ENCODE measurements at regions not wholly inside any gene's neighbourhood (a gene's known extent, or its start where the extent isn't known, plus 50 kb on each side); places are given as distances from the start of the nearest gene placed in this dataset.

- Histone ChIP-seq H3K9me3 (ENCODE audit: insufficient read depth, low read depth, low read length) (no peaks in the 10 kb centered on the region), H4K20me1 (ENCODE audit: insufficient read depth, low read length) (no peaks in the 10 kb centered on the region), H3K36me3 (ENCODE audit: insufficient read depth, low read length) (no peaks in the 10 kb centered on the region), H3K4me1 (ENCODE audit: insufficient read depth, low read length) (no peaks in the 10 kb centered on the region), H3K4me3 (ENCODE audit: insufficient read depth, low read depth, low read length) (no peak overlapping the region), H3K27me3 (ENCODE audit: insufficient read depth, low read length) (no peaks in the 10 kb centered on the region), H2AFZ (ENCODE audit: low read depth, low read length) (no peak overlapping the region), H3K79me2 (ENCODE audit: insufficient read depth, low read length) (no peaks in the 10 kb centered on the region), H3K4me2 (ENCODE audit: low read length) (no peak overlapping the region), H3K9ac (ENCODE audit: low read length) (no peak overlapping the region), H3K27ac (ENCODE audit: low read depth, low read length) (no peak overlapping the region)
- Mint-ChIP-seq H3K36me3 (ENCODE audit: low read depth, unreplicated experiment) (no peaks in the 10 kb centered on the region), H3K27me3 (ENCODE audit: low read depth, unreplicated experiment) (no peaks in the 10 kb centered on the region), H3K9me3 (ENCODE audit: unreplicated experiment) (no peaks in the 10 kb centered on the region), H3K27ac (ENCODE audit: unreplicated experiment) (no peak overlapping the region), H3K4me3 (ENCODE audit: unreplicated experiment) (no peak overlapping the region), H3K4me1 (ENCODE audit: low read depth, unreplicated experiment) (no peaks in the 10 kb centered on the region)
- FAIRE-seq (no peak), DNase-seq (ENCODE audit: low read depth) (no peak)
- no peak for TF ChIP-seq EZH2 (IDR thresholded peaks at IDR 0.05; ENCODE audit: insufficient read depth, low read length)
- TF ChIP-seq, protein P1, sequence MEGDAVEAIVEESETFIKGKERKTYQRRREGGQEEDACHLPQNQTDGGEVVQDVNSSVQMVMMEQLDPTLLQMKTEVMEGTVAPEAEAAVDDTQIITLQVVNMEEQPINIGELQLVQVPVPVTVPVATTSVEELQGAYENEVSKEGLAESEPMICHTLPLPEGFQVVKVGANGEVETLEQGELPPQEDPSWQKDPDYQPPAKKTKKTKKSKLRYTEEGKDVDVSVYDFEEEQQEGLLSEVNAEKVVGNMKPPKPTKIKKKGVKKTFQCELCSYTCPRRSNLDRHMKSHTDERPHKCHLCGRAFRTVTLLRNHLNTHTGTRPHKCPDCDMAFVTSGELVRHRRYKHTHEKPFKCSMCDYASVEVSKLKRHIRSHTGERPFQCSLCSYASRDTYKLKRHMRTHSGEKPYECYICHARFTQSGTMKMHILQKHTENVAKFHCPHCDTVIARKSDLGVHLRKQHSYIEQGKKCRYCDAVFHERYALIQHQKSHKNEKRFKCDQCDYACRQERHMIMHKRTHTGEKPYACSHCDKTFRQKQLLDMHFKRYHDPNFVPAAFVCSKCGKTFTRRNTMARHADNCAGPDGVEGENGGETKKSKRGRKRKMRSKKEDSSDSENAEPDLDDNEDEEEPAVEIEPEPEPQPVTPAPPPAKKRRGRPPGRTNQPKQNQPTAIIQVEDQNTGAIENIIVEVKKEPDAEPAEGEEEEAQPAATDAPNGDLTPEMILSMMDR (IDR thresholded peaks at IDR 0.05; ENCODE audit: insufficient read depth, low read depth, low read length), result no peak
Measured at GRCh38 chr3:118127992-118128391, 906.7 kb downstream of the IGSF11 start.

- TF ChIP-seq, protein P1 (IDR thresholded peaks at IDR 0.05; ENCODE audit: insufficient read depth, low read depth, low read length), result no peak
- TF ChIP-seq EZH2 (IDR thresholded peaks at IDR 0.05; ENCODE audit: insufficient read depth, low read length), result no peak
- Mint-ChIP-seq H3K27me3 (ENCODE audit: low read depth, unreplicated experiment) (no peaks in the 10 kb centered on the region), H3K9me3 (ENCODE audit: unreplicated experiment) (no peaks in the 10 kb centered on the region), H3K36me3 (ENCODE audit: low read depth, unreplicated experiment) (no peaks in the 10 kb centered on the region), H3K27ac (ENCODE audit: unreplicated experiment) (no peak overlapping the region), H3K4me3 (ENCODE audit: unreplicated experiment) (no peak overlapping the region), H3K4me1 (ENCODE audit: low read depth, unreplicated experiment) (no peaks in the 10 kb centered on the region)
- H3K27ac ChIP-seq (ENCODE audit: low read depth, low read length), result no peak overlapping the region
- H2AFZ ChIP-seq (ENCODE audit: low read depth, low read length), result no peak overlapping the region
- no peaks in the 10 kb centered on the region for H3K9me3 ChIP-seq (ENCODE audit: insufficient read depth, low read depth, low read length)
- no peak overlapping the region for H3K4me3 ChIP-seq (ENCODE audit: insufficient read depth, low read depth, low read length)
- no peak overlapping the region for H3K4me2 ChIP-seq (ENCODE audit: low read length)
- H3K79me2 ChIP-seq (ENCODE audit: insufficient read depth, low read length), result no peaks in the 10 kb centered on the region
- H3K36me3 ChIP-seq (ENCODE audit: insufficient read depth, low read length), result no peaks in the 10 kb centered on the region
- no peak overlapping the region for H3K9ac ChIP-seq (ENCODE audit: low read length)
- no peaks in the 10 kb centered on the region for H3K27me3 ChIP-seq (ENCODE audit: insufficient read depth, low read length)
- no peak for FAIRE-seq
- DNase-seq (ENCODE audit: low read depth), result peak; percentile 69
- no peaks in the 10 kb centered on the region for H4K20me1 ChIP-seq (ENCODE audit: insufficient read depth, low read length)
- no peaks in the 10 kb centered on the region for H3K4me1 ChIP-seq (ENCODE audit: insufficient read depth, low read length)
Measured at GRCh38 chr3:118128886-118129285, 905.8 kb downstream of the IGSF11 start.

GRCh38 chr3:118137778-118138177 lies 896.9 kb downstream of the IGSF11 start:
- Mint-ChIP-seq H3K27me3 (ENCODE audit: low read depth, unreplicated experiment) (no peaks in the 10 kb centered on the region), H3K9me3 (ENCODE audit: unreplicated experiment) (peaks cover 2% of the 10 kb centered on the region), H3K4me1 (ENCODE audit: low read depth, unreplicated experiment) (no peaks in the 10 kb centered on the region), H3K27ac (ENCODE audit: unreplicated experiment) (no peak overlapping the region), H3K4me3 (ENCODE audit: unreplicated experiment) (no peak overlapping the region), H3K36me3 (ENCODE audit: low read depth, unreplicated experiment) (no peaks in the 10 kb centered on the region)
- TF ChIP-seq EZH2 (IDR thresholded peaks at IDR 0.05; ENCODE audit: insufficient read depth, low read length), result no peak
- TF ChIP-seq, protein P1 (IDR thresholded peaks at IDR 0.05; ENCODE audit: insufficient read depth, low read depth, low read length), result no peak
- H3K79me2 ChIP-seq (ENCODE audit: insufficient read depth, low read length), result no peaks in the 10 kb centered on the region
- H3K9ac ChIP-seq (ENCODE audit: low read length), result no peak overlapping the region
- H3K36me3 ChIP-seq (ENCODE audit: insufficient read depth, low read length), result no peaks in the 10 kb centered on the region
- H3K4me3 ChIP-seq (ENCODE audit: insufficient read depth, low read depth, low read length), result no peak overlapping the region
- no peaks in the 10 kb centered on the region for H3K4me1 ChIP-seq (ENCODE audit: insufficient read depth, low read length)
- no peak overlapping the region for H3K27ac ChIP-seq (ENCODE audit: low read depth, low read length)
- H2AFZ ChIP-seq (ENCODE audit: low read depth, low read length), result no peak overlapping the region
- H3K9me3 ChIP-seq (ENCODE audit: insufficient read depth, low read depth, low read length), result no peaks in the 10 kb centered on the region
- no peak for DNase-seq (ENCODE audit: low read depth)
- H3K27me3 ChIP-seq (ENCODE audit: insufficient read depth, low read length), result no peaks in the 10 kb centered on the region
- no peak for FAIRE-seq
- H3K4me2 ChIP-seq (ENCODE audit: low read length), result no peak overlapping the region
- H4K20me1 ChIP-seq (ENCODE audit: insufficient read depth, low read length), result no peaks in the 10 kb centered on the region

All from astrocyte (in vitro differentiated cells and primary cell).